HG03439 (cell line): ENCODE measurements at regions not wholly inside any gene's neighbourhood (a gene's known extent, or its start where the extent isn't known, plus 50 kb on each side); places are given as distances from the start of the nearest gene placed in this dataset.

Experiments used
- ATAC-seq: cut with Tn5 transposase; IDR thresholded peaks from one replicate; pipeline ENCODE4 v1.9.1; 2021; ENCODE audit warnings: mild to moderate bottlenecking, moderate library complexity; ENCODE audit not compliant: unreplicated experiment

GRCh38 chr5:34500236-34500847 is 155.8 kb upstream of the RAI14 start:
- no peak for ATAC-seq

- ATAC-seq = no peak
Observed at GRCh38 chr5:34501016-34501415, 155.1 kb upstream of the RAI14 start.

GRCh38 chr5:34501840-34502239 is 154.3 kb upstream of the RAI14 start:
- no peak for ATAC-seq

GRCh38 chr5:34502581-34502980 is 153.5 kb upstream of the RAI14 start:
- ATAC-seq = no peak

- no peak for ATAC-seq
Observed at GRCh38 chr5:34503379-34504253, 152.5 kb upstream of the RAI14 start.

- no peak for ATAC-seq
Observed at GRCh38 chr5:34504967-34505366, 151.2 kb upstream of the RAI14 start.

GRCh38 chr5:34505731-34506130 is 150.4 kb upstream of the RAI14 start:
- ATAC-seq = no peak

- no peak for ATAC-seq
Observed at GRCh38 chr5:34507933-34508332, 148.2 kb upstream of the RAI14 start.

- ATAC-seq = no peak
Observed at GRCh38 chr5:34509392-34509791, 146.7 kb upstream of the RAI14 start.

GRCh38 chr5:34510002-34510401 is 146.1 kb upstream of the RAI14 start:
- ATAC-seq = no peak

GRCh38 chr5:34511063-34511462 is 145.1 kb upstream of the RAI14 start:
- ATAC-seq = no peak

- no peak for ATAC-seq
Observed at GRCh38 chr5:34511481-34511880, 144.6 kb upstream of the RAI14 start.

GRCh38 chr5:34511915-34512314 is 144.2 kb upstream of the RAI14 start:
- no peak for ATAC-seq

- ATAC-seq = no peak
Observed at GRCh38 chr5:34516166-34516565, 140.0 kb upstream of the RAI14 start.

GRCh38 chr5:34516686-34517085 is 139.4 kb upstream of the RAI14 start:
- no peak for ATAC-seq

GRCh38 chr5:34517249-34517648 is 138.9 kb upstream of the RAI14 start:
- no peak for ATAC-seq

GRCh38 chr5:34519489-34520220 is 136.5 kb upstream of the RAI14 start:
- no peak for ATAC-seq

- no peak for ATAC-seq
Observed at GRCh38 chr5:34521628-34522290, 134.4 kb upstream of the RAI14 start.

- ATAC-seq = peak; percentile 91
Observed at GRCh38 chr5:34522599-34523386, 133.3 kb upstream of the RAI14 start.

- ATAC-seq = no peak
Observed at GRCh38 chr5:34523387-34523726, 132.8 kb upstream of the RAI14 start.

GRCh38 chr5:34524123-34524522 is 132.0 kb upstream of the RAI14 start:
- ATAC-seq = no peak
